ENCODE measurements at regions not wholly inside any gene's neighbourhood (a gene's known extent, or its start where the extent isn't known, plus 50 kb on each side); places are given as distances from the start of the nearest gene placed in this dataset.

DNA sequence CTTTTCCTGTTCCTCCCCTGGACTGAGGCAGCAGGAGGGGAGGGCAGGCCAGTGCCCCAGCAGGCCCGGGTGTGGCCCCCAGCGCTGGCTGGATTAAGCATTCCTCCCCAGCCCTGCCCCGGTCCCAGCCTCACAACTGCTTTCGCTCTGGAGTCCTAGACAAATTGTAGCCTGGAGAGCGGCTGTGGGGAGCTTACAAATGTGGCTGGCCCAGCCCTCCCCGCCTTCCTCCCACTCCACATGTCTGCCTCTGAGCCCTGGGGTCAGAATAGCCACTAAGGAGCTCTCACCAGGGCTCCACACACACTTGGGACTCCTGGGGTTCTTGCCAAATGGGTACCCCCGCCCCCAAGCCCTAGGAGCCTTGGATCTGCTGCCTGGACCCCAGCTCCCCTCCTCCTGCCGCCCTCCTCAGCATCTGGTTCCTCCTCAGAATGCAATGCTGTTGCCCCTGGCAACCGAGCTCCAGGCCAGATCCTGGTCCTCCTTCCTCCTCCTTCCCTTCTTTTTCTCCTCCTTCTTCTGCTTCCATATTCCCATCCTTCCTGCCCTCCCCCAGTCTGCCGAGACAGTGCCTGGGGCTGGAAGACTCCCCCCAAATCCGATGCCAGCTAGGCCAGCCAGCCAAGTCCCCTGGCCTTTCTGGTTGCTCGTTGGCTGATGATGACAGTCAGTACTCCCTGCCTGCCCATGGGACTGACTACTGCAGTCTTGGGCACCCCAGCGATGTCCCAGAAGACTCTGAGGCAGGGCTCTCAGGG, 91.1 kb downstream of the LINGO1 start:
- DNase-seq (ENCODE audit: low spot score): no peak

DNA sequence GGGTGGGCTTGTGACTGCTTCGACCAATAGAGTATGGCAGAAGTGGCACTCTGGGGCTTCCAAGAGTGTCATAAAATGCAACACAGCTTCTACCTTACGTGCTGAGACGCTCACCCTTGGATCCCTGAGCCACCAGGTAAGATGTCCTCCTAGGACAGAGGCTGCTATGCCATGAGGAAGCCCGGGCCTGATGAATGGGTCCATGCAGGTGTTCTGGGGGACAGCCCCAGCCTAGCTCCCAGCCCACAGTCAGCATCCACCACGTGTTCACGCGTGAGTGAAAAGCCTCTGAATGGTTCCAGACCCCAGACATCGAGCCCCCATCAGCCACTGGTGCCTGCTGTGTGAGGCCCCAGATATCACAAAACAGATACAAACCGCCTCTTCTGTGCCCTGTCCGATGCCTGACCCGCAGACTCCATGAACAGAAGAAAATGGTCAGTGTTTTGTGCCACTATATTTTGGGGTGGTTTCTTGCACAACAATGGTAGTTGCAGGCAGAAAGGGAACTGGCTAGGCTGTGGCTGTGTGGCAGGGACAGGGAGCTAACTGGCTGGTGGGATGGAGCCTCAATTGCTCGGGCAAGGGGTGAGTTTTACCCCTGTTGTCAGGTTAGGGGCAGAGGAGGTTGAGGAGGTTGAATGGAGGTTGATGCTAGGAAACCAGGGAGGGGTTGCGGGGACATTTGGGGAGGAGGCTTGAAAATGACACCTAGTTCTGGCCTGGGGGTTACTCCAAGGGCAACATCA, 92.2 kb downstream of the LINGO1 start:
- DNase-seq (ENCODE audit: low spot score): no peak

DNA sequence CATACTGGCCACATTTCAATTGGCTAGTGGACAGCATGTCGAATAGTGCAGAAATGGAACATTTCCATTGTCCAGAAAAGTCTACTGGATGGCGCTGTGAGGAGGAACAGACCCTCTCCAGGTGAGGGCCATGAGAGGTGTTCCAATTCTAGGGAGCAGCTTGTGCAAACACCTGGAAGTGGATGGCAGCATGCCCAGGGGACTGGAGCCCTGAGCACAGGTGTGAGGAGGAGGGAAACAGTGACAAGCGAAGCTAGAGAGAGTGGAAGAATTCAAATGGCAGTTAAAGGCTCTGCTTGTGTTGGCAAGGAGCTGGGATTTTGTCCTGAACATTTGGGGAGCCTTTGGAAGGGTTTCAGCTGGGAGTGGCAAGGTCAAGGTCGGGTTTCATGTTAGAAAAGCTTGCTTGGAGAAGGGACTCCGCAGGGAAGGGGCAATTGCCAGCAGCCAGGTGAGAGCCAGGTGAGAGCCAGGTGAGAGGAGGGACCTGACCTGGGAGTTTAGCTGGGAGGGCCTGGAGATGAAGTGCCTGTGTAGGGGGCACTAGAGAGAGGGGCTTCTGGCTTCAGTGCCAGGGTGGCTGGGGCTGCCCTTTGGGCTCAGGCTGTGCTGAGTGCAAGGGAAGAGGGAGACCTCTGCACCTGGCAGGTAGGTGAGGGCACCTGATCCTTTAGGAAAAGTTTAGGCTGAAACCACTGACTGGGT, 93.8 kb downstream of the LINGO1 start:
- DNase-seq (ENCODE audit: low spot score): no peak

DNA sequence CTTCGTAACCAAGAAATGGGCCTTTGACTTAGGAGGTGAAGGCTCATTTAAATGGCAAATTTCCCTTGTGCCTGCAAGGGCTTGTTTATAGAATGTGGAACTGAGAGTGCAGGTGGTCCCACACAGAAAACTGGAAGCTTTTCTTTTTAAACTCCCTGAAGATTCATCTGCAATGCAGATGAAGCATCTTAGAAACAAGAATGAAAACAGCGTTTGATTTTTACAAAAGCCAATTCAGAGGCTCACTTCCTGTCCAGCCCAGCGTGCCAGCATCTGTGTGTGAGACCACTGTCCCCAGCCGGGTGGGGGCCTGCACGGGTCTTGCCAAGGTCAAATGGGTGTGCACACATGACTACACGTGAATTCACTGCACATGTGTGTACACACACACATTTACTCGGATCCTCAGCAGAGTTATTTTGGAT, 94.7 kb downstream of the LINGO1 start:
- no peak for DNase-seq (ENCODE audit: low spot score)

DNA sequence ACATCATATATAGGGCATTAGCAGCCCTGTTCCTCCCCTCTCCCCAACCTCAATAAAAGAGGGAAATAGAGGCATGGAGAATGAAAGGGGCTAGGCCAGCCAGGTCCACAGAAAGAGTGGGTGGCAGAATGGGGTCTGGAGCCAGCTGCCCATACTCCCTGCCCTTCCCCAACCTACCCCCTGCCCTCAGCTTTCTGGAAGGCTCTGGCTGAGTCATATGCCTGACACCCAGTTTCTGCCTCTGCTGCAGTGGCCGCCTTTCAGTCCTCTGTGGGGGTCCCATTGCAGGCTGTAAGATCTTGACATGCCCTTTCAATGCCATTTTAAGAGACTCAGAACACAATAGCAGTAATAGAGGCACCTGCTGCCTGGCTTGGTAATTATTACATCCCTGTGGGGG, 95.7 kb downstream of the LINGO1 start:
- no peak for DNase-seq (ENCODE audit: low spot score)

DNA sequence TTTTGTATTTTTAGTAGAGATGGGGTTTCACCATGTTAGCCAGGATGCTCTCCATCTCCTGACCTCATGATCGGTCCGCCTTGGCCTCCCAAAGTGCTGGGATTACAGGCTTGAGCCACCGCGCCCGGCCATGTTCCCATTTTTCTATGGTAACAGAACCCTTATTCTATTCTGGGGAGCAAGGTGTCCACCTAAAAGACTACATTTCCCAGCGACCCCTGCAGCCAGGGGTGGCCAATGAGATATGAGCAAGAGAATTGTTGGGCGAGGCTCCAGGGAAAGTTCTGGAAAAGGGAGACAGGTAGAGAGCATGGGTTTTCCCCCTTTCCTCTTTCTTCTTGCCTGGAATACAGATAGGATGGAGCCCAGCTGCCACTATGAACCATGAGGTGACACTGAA, 96.9 kb downstream of the LINGO1 start:
- no peak for DNase-seq (ENCODE audit: low spot score)

Data from ureter (tissue), 1 donor.